ENCODE measurements at regions not wholly inside any gene's neighbourhood (a gene's known extent, or its start where the extent isn't known, plus 50 kb on each side); places are given as distances from the start of the nearest gene placed in this dataset.

- no peak for TF ChIP-seq ZNF274 (IDR thresholded peaks at IDR 0.05; ENCODE audit: low read depth, low read length)
- no peak overlapping the region for H3K4me3 ChIP-seq (ENCODE audit: low read length)
These were observed 403.7 kb upstream of the SPRED2 start for GRCh38 chr2:65835975-65836549.

DNA sequence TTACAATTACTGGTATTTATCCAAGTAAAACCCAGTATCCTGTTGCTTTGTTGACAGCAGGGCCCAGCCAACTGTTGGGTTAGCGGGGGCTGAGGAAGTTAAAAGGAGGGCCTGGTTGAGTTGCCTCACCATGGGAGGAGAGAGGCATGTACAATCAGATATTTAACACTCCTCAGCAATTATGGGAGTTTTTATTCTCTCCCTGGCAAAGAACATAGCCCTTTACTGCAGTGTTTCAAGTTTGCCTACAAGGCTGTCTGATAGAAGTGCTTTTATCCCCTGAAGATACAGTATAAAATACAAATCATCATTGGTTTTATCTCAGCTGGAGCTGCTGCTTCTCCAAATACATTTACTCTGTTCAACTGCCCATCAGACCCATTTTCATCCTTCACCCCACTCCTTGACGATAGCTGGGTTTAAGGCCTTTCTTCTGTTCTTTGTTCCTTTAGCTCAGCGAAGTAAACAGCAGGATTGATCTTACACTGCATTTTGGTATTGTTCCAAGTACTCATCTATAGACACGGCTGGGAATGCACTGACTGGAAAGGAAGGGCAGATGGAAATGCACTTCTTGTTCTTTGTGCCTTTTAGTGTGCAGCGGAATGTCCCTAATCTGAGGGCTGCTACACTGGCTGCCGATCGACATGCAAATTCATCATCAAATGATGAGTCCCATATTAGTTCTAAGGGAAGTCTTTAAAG, 402.5 kb upstream of the SPRED2 start:
- H3K4me3 ChIP-seq (ENCODE audit: low read length), result no peak overlapping the region
- no peak for TF ChIP-seq ZNF274 (IDR thresholded peaks at IDR 0.05; ENCODE audit: low read depth, low read length)

DNA sequence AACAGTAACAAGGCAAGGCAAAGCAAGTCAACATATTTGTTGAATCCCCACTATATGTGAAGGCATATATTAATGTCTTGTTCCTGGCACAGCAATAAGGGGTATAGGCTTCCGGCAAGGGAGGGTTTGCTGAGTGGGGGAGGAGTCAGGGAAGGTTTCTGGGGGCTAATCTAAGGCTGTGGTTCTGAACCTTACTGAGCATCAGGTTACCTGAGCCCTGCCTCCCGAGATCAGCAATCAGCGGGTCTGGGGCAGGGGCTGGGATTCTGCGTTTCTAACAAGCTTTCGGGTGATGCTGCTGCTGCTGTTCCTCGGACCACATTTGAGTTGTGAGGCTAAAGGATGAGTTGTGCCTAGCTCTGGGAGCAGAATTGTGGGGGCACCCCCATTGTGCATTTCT, 401.7 kb upstream of the SPRED2 start:
- TF ChIP-seq ZNF274 (IDR thresholded peaks at IDR 0.05; ENCODE audit: low read depth, low read length), result no peak
- no peak overlapping the region for H3K4me3 ChIP-seq (ENCODE audit: low read length)

GRCh38 chr2:65831509-65831908, 399.1 kb upstream of the SPRED2 start:
- H3K4me3 ChIP-seq (ENCODE audit: low read length), result no peak overlapping the region
- TF ChIP-seq ZNF274 (IDR thresholded peaks at IDR 0.05; ENCODE audit: low read depth, low read length), result no peak

DNA sequence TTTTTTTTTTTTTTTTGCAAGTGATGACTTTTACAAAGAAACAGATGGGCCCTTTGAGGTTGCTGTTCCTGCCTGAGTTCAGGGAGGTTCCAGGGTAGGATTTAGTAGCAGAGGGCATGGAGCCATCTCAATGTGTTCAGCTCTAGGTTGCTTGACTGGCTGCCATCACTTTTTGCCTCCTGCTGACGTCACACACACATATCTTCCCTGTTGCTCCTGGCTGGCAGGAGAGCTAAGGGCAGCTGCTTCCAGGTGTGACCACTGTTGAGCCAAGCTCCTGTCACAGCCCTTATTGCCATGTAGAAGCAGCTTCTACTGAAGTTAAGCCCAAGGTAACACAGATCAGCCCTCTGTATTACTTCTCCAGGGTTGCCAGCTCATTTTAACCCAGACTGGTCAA, 394.2 kb upstream of the SPRED2 start:
- TF ChIP-seq ZNF274 (IDR thresholded peaks at IDR 0.05; ENCODE audit: low read depth, low read length), result no peak
- no peak overlapping the region for H3K4me3 ChIP-seq (ENCODE audit: low read length)

DNA sequence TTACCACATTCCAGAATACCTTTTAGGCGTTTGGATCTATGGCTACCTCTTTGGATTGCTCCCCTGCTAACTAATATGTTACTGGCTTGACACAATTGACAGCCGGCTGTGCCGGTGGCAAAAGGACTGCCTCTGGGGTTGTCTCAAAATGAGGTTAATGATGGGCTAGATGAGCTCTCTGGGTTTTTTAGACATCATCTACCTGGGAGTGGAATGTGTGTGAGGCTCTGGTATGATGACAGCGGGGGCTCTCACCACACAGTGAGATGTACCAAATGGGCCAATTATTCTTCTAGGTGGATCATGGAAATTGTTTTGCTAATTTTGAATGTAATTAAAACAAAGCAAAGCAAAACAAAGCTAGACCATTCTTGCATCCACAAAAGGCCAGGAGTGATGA, 391.1 kb upstream of the SPRED2 start:
- H3K4me3 ChIP-seq (ENCODE audit: low read length), result no peak overlapping the region
- TF ChIP-seq ZNF274 (IDR thresholded peaks at IDR 0.05; ENCODE audit: low read depth, low read length), result no peak

DNA sequence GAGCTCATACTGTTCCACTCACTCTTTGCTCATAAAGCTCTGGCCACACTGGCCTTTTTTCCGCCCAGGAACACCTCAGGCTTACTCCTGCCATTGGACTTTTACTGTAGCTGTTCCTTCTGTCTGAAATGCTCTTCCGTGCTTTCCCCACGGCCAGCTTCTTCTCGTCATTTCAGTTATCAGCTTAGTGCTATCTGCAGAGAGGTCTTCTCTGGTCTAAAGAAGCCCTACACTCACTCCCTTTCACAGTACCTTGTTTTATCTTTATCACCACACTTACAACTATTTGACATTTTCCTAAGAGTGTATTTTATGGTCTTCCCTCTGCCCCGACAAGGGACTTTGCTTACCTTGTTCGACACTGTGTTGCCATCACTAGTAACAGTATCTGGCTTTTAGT, 388.1 kb upstream of the SPRED2 start:
- no peak overlapping the region for H3K4me3 ChIP-seq (ENCODE audit: low read length)
- TF ChIP-seq ZNF274 (IDR thresholded peaks at IDR 0.05; ENCODE audit: low read depth, low read length), result no peak

GRCh38 chr2:65819963-65820362, 387.6 kb upstream of the SPRED2 start:
- no peak for TF ChIP-seq ZNF274 (IDR thresholded peaks at IDR 0.05; ENCODE audit: low read depth, low read length)

GRCh38 chr2:65818873-65819451, 386.6 kb upstream of the SPRED2 start:
- TF ChIP-seq ZNF274 (IDR thresholded peaks at IDR 0.05; ENCODE audit: low read depth, low read length), result no peak
- no peak overlapping the region for H3K4me3 ChIP-seq (ENCODE audit: low read length)

More at GRCh38 chr2:65819963-65820362, 387.6 kb upstream of the SPRED2 start:
- no peak overlapping the region for H3K4me3 ChIP-seq (ENCODE audit: low read length)

- H3K4me3 ChIP-seq (ENCODE audit: low read length), result no peak overlapping the region
- no peak for TF ChIP-seq ZNF274 (IDR thresholded peaks at IDR 0.05; ENCODE audit: low read depth, low read length)
These were observed 381.3 kb upstream of the SPRED2 start for GRCh38 chr2:65813631-65814173.

GRCh38 chr2:65812887-65813286, 380.5 kb upstream of the SPRED2 start:
- H3K4me3 ChIP-seq (ENCODE audit: low read length), result no peak overlapping the region
- no peak for TF ChIP-seq ZNF274 (IDR thresholded peaks at IDR 0.05; ENCODE audit: low read depth, low read length)

GRCh38 chr2:65807942-65808341, 375.5 kb upstream of the SPRED2 start:
- TF ChIP-seq ZNF274 (IDR thresholded peaks at IDR 0.05; ENCODE audit: low read depth, low read length), result no peak
- no peak overlapping the region for H3K4me3 ChIP-seq (ENCODE audit: low read length)

GRCh38 chr2:65804777-65805176, 372.4 kb upstream of the SPRED2 start:
- no peak overlapping the region for H3K4me3 ChIP-seq (ENCODE audit: low read length)
- no peak for TF ChIP-seq ZNF274 (IDR thresholded peaks at IDR 0.05; ENCODE audit: low read depth, low read length)

DNA sequence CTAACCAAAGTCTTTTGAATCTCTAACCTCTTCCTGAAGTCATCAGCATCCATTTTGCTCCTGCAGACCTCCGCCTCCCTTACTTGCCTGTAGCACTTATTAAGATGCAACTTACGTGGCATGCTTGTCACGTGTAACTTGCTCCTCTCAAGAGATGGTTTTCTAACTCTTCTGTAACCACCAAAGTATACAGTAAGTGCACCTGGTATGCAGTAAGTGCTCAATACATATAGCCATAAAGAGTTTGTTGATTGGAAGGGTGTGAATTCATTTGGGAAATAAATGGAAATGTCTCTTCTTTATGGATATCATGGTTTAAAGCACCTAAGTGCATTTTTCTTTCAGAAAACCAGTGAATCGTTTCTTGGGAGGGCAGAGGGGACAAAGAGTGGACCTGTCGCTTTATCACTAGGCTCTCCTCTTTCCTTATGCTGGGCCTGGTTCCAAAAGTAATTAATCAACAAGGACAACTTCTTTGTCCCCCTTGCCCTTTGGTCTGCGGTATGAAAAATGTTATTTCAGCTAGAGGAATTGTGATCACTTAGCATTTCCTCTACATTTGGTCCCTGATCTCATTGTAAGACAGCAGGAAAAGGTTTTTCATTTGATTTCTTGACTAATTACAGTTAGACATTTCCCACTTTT, 370.0 kb upstream of the SPRED2 start:
- TF ChIP-seq ZNF274 (IDR thresholded peaks at IDR 0.05; ENCODE audit: low read depth, low read length), result no peak
- H3K4me3 ChIP-seq (ENCODE audit: low read length), result no peak overlapping the region

DNA sequence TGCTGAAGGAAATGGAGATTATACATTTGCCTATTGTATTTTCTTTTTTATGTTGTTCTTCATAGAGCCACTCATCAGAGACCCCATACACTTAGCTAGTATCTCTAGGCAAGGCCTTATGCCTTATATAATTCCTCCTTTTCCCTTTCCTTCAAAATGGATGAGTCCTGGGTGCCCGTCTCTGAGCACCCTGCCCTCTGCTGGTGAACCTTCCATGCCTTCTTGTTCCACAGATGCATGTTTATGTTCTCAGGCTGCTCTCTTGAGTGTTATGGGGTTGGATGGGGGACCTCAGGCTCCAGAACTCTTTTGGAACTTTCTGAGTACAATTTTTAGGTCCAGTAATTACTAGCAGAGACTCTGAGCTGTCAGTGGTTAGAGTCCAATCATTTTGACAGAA, 368.6 kb upstream of the SPRED2 start:
- no peak for TF ChIP-seq ZNF274 (IDR thresholded peaks at IDR 0.05; ENCODE audit: low read depth, low read length)
- H3K4me3 ChIP-seq (ENCODE audit: low read length), result no peak overlapping the region
